Vagina (tissue), 2 donors: ENCODE measurements at regions not wholly inside any gene's neighbourhood (a gene's known extent, or its start where the extent isn't known, plus 50 kb on each side); places are given as distances from the start of the nearest gene placed in this dataset.

Experiments
- CTCF ChIP-seq, 3 experiments: fragments of 450-650 bp in 2 of 3; fragments of 200-600 bp in 1 of 3; sonication (generic) in 1 of 3; IDR thresholded peaks; one replicate each; pipeline ENCODE4 v1.5.1; 2017 to 2019; ENCODE audit warnings: antibody characterized with exemption in 3 of 3, mild to moderate bottlenecking in 2 of 3, moderate library complexity in 2 of 3
- POLR2AphosphoS5 ChIP-seq, 2 donors: sonication (generic); formaldehyde crosslinking; IDR thresholded peaks; one replicate each; pipeline ENCODE4 v1.9.0; 2017; ENCODE audit warnings: antibody characterized with exemption in 2 of 2, mild to moderate bottlenecking in 2 of 2, low read depth in 1 of 2; ENCODE audit not compliant: insufficient read depth in 1 of 2

- no peak for TF ChIP-seq CTCF (IDR thresholded peaks at IDR 0.05)
- no peak for TF ChIP-seq POLR2AphosphoS5 (IDR thresholded peaks at IDR 0.05; ENCODE audit: insufficient read depth in 1 of 2, low read depth in 1 of 2)
These were observed 2284.3 kb upstream of the PCDH20 start for GRCh38 chr13:63699948-63700347.
